Liver (tissue), 7 donors: ENCODE measurements at regions not wholly inside any gene's neighbourhood (a gene's known extent, or its start where the extent isn't known, plus 50 kb on each side); places are given as distances from the start of the nearest gene placed in this dataset.

Source experiments
- DNase-seq: peaks from one replicate; pipeline ENCODE4 v3.0.0-alpha.2; 2017; ENCODE audit warnings: low spot score
- H3K27ac ChIP-seq, 2 donors: one replicate each; pipeline ENCODE4 v1.7.0; 2013; ENCODE audit warnings: inconsistent platforms in 2 of 2, low read length in 2 of 2, control low read depth in 1 of 2, low read depth in 1 of 2, mild to moderate bottlenecking in 1 of 2
- H3K27me3 ChIP-seq, 4 donors: one replicate each; pipeline versions ENCODE4 v1.6.1 to v1.7.0; 2013; ENCODE audit warnings: low read length in 3 of 4, inconsistent platforms in 1 of 4, mild to moderate bottlenecking in 1 of 4, moderate library complexity in 1 of 4; ENCODE audit not compliant: control insufficient read depth in 4 of 4, insufficient read depth in 4 of 4
- H3K36me3 ChIP-seq, 4 donors: one replicate each; pipeline versions ENCODE4 v1.6.1 to v1.7.0; 2013; ENCODE audit warnings: low read length in 3 of 4, mild to moderate bottlenecking in 3 of 4, low read depth in 1 of 4, moderate library complexity in 1 of 4; ENCODE audit not compliant: control insufficient read depth in 4 of 4, insufficient read depth in 3 of 4
- H3K4me1 ChIP-seq, 4 donors: one replicate each; pipeline versions ENCODE4 v1.6.1 to v1.7.0; 2013; ENCODE audit warnings: low read length in 3 of 4, mild to moderate bottlenecking in 3 of 4, moderate library complexity in 1 of 4; ENCODE audit not compliant: control insufficient read depth in 4 of 4, insufficient read depth in 4 of 4
- H3K4me3 ChIP-seq, 3 donors: one replicate each; pipeline versions ENCODE4 v1.6.1 to v1.7.0; 2013; ENCODE audit warnings: low read length in 3 of 3, control low read depth in 1 of 3, low read depth in 1 of 3, mild to moderate bottlenecking in 1 of 3
- H3K9ac ChIP-seq, 2 donors: one replicate each; pipeline ENCODE4 v1.7.0; 2013; ENCODE audit warnings: low read length in 2 of 2, mild to moderate bottlenecking in 2 of 2, moderate library complexity in 2 of 2, control low read depth in 1 of 2, low read depth in 1 of 2
- H3K9me3 ChIP-seq, 4 donors: one replicate each; pipeline versions ENCODE4 v1.6.1 to v1.7.0; 2013; ENCODE audit warnings: low read length in 3 of 4; ENCODE audit not compliant: control insufficient read depth in 4 of 4
- HNF4G ChIP-seq: IDR thresholded peaks from 2 replicates; pipeline ENCODE4 v1.6.1; 2016; ENCODE audit warnings: antibody characterized with exemption
- JUND ChIP-seq, 2 donors: IDR thresholded peaks; 2 replicates each; pipeline ENCODE4 v1.6.1; 2016; ENCODE audit warnings: antibody characterized with exemption in 2 of 2
- MAX ChIP-seq: IDR thresholded peaks from 2 replicates; pipeline ENCODE4 v1.6.1; 2016; ENCODE audit warnings: antibody characterized with exemption
- RAD21 ChIP-seq, 2 donors: IDR thresholded peaks; 2 replicates each; pipeline ENCODE4 v1.6.1; 2016; ENCODE audit warnings: antibody characterized with exemption in 2 of 2, mild to moderate bottlenecking in 2 of 2
- YY1 ChIP-seq: IDR thresholded peaks from 2 replicates; pipeline ENCODE4 v1.6.1; 2016; ENCODE audit warnings: antibody characterized with exemption, mild to moderate bottlenecking
- WGBS: extraction: QIAGEN DNeasy Blood & Tissue Kit; methylation state at CpG from one replicate; pipeline ENCODE4 v1.1.7; 2013; 5-methylcytosine and 5-hydroxymethylcytosine counted together
- TF ChIP-seq, protein P1 (sequence below): IDR thresholded peaks from 2 replicates; pipeline ENCODE4 v1.6.1; 2016; ENCODE audit warnings: antibody characterized with exemption
- TF ChIP-seq, protein P2 (sequence below): IDR thresholded peaks from 2 replicates; pipeline ENCODE4 v1.6.1; 2016; ENCODE audit warnings: antibody characterized with exemption
- donor health status: healthy.
- donor health status: healthy.
- donor health status: healthy.
- donor health status: healthy.

DNA sequence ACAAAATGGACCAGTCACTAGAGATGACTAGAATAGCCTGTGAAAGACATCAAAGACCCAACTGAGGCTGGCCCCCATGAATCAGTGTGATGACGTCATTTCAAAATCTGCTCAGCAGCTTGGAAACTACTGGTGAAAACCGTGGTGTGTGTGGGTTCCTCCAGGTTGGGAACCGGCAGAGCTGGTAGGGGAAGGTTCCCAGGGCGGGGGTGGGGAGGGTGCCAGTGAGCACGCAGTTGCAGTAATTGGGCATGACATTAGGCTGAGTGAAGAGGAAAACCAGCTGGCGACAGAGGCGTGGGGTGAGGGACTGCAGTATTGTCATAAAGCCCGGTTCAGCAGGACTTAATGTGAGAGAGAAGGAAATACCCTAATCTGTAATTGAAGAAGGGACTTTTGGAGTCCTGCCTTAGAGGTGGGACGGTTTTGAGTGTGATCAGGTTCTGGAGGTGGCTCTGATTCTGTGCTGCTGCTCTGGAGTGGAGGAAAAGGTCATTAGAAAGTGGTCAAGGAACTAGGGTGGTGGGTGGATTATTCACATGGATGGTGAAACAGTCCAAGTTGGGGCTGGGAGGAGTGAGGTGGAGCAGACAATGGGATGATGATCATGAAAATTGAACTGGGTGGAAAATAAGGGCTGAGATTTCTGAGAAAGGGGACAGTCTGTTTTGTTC is 52.0 kb upstream of the MTHFD1L start (continued):
- TF ChIP-seq, protein P1, sequence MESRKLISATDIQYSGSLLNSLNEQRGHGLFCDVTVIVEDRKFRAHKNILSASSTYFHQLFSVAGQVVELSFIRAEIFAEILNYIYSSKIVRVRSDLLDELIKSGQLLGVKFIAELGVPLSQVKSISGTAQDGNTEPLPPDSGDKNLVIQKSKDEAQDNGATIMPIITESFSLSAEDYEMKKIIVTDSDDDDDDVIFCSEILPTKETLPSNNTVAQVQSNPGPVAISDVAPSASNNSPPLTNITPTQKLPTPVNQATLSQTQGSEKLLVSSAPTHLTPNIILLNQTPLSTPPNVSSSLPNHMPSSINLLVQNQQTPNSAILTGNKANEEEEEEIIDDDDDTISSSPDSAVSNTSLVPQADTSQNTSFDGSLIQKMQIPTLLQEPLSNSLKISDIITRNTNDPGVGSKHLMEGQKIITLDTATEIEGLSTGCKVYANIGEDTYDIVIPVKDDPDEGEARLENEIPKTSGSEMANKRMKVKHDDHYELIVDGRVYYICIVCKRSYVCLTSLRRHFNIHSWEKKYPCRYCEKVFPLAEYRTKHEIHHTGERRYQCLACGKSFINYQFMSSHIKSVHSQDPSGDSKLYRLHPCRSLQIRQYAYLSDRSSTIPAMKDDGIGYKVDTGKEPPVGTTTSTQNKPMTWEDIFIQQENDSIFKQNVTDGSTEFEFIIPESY: no peak

DNA sequence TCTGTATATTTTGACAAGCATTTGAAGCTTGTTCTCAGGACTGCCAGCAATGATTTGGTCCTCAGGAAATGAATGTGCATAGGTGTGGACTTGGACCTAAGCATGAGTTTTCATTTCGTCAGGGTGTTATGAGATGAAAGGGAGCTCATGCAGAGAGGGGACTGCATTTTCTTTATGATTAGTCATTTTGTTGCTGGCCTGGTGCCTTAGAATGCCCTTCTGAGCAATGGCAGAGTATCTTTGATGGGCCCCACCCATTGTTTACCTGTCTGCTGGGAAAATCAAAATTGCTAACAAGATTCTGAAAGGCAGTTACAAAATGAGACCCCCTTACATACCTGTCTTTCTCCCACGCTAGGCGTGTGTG is 51.5 kb upstream of the MTHFD1L start:
- DNase-seq: no peak
- 71% methylated on average over 3 of the region's 3 CpGs for WGBS
- Histone ChIP-seq H3K9me3 (no peaks in the 10 kb centered on the region), H3K9ac (no peak overlapping the region), H3K27me3 (no peaks in the 10 kb centered on the region), H3K27ac (no peak overlapping the region), H3K36me3 (peaks cover 0 to 13% (median 11%) of the 10 kb centered on the region in 4 donors), H3K4me3 (no peak overlapping the region), H3K4me1 (no peaks in the 10 kb centered on the region)
- TF ChIP-seq JUND (IDR thresholded peaks at IDR 0.05) (no peak), YY1 (no peak), RAD21 (IDR thresholded peaks at IDR 0.05) (no peak), MAX (no peak), HNF4G (no peak)
- TF ChIP-seq, protein P2, sequence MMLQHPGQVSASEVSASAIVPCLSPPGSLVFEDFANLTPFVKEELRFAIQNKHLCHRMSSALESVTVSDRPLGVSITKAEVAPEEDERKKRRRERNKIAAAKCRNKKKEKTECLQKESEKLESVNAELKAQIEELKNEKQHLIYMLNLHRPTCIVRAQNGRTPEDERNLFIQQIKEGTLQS: no peak
